Activated T-helper 17 cell treated with anti-CD3 and anti-CD28 coated beads, Interleukin-2, amount 50 U/mL, for 72 hours (primary cell): ENCODE measurements at regions not wholly inside any gene's neighbourhood (a gene's known extent, or its start where the extent isn't known, plus 50 kb on each side); places are given as distances from the start of the nearest gene placed in this dataset.

Experiments used
- ATAC-seq: fragments of 150-1000 bp; cut with Tn5 transposase; replicated peaks from 2 replicates; pipeline ENCODE4 v1.10.0; 2021; ENCODE audit warnings: mild to moderate bottlenecking, moderate library complexity
- H3K27ac Mint-ChIP-seq: one replicate; pipeline ENCODE4 v1.8.0; 2022; ENCODE audit warnings: mixed read lengths
- H3K27me3 Mint-ChIP-seq: one replicate; pipeline ENCODE4 v1.8.0; 2022; ENCODE audit warnings: mixed read lengths
- H3K36me3 Mint-ChIP-seq: one replicate; pipeline ENCODE4 v1.8.0; 2022; ENCODE audit warnings: low read depth, mild to moderate bottlenecking, mixed read lengths
- H3K4me1 Mint-ChIP-seq: one replicate; pipeline ENCODE4 v1.8.0; 2022; ENCODE audit warnings: mixed read lengths
- H3K4me3 Mint-ChIP-seq: one replicate; pipeline ENCODE4 v1.8.0; 2022; ENCODE audit warnings: mild to moderate bottlenecking, mixed read lengths
- H3K9me3 Mint-ChIP-seq: one replicate; pipeline ENCODE4 v1.8.0; 2022; ENCODE audit warnings: mixed read lengths

- H3K9me3 Mint-ChIP-seq = no peaks in the 10 kb centered on the region
- no peaks in the 10 kb centered on the region for H3K36me3 Mint-ChIP-seq
- H3K4me3 Mint-ChIP-seq = no peak overlapping the region
- H3K27ac Mint-ChIP-seq = no peak overlapping the region
- H3K4me1 Mint-ChIP-seq = no peaks in the 10 kb centered on the region
- peaks cover 43% of the 10 kb centered on the region for H3K27me3 Mint-ChIP-seq
- no peak for ATAC-seq
Observed at GRCh38 chr17:79377230-79377786, 233.5 kb downstream of the RBFOX3 start.

- no peak for ATAC-seq
- Mint-ChIP-seq H3K27ac (no peak overlapping the region), H3K4me1 (no peaks in the 10 kb centered on the region), H3K27me3 (peaks cover 44% of the 10 kb centered on the region), H3K9me3 (no peaks in the 10 kb centered on the region), H3K4me3 (no peak overlapping the region), H3K36me3 (no peaks in the 10 kb centered on the region)
Observed at GRCh38 chr17:79374807-79375206, 236.0 kb downstream of the RBFOX3 start.

GRCh38 chr17:79374087-79374689, 236.7 kb downstream of the RBFOX3 start:
- Mint-ChIP-seq H3K9me3 (no peaks in the 10 kb centered on the region), H3K27ac (no peak overlapping the region), H3K27me3 (peaks cover 38% of the 10 kb centered on the region), H3K4me1 (no peaks in the 10 kb centered on the region), H3K4me3 (no peak overlapping the region), H3K36me3 (no peaks in the 10 kb centered on the region)
- no peak for ATAC-seq

GRCh38 chr17:79372470-79373238, 238.2 kb downstream of the RBFOX3 start:
- no peaks in the 10 kb centered on the region for H3K9me3 Mint-ChIP-seq
- H3K27ac Mint-ChIP-seq = no peak overlapping the region
- peaks cover 33% of the 10 kb centered on the region for H3K27me3 Mint-ChIP-seq
- H3K36me3 Mint-ChIP-seq = no peaks in the 10 kb centered on the region
- no peaks in the 10 kb centered on the region for H3K4me1 Mint-ChIP-seq
- ATAC-seq = no peak
- H3K4me3 Mint-ChIP-seq = no peak overlapping the region

- Mint-ChIP-seq H3K4me3 (no peak overlapping the region), H3K27ac (no peak overlapping the region), H3K9me3 (no peaks in the 10 kb centered on the region), H3K4me1 (no peaks in the 10 kb centered on the region), H3K27me3 (peaks cover 34% of the 10 kb centered on the region), H3K36me3 (no peaks in the 10 kb centered on the region)
- ATAC-seq = no peak
Observed at GRCh38 chr17:79371984-79372383, 238.9 kb downstream of the RBFOX3 start.

DNA sequence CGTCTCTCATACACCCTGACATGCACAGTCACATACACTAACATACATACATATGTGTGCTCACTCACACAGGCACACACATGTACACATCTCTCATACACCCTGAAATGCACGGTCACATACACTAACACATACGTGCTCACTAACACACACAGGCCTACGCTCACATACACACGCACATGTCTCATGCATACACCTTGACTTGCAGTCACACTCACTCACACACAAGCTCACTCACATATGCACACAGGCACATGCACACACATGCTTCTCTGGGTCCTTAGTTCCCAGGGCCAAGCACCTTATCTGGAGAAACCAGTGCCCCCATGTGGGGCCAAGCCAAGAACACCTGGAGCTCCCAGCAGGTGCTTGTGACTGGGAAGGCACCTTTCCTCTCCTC, 240.3 kb downstream of the RBFOX3 start:
- no peaks in the 10 kb centered on the region for H3K4me1 Mint-ChIP-seq
- no peaks in the 10 kb centered on the region for H3K9me3 Mint-ChIP-seq
- no peak for ATAC-seq
- H3K4me3 Mint-ChIP-seq = no peak overlapping the region
- no peaks in the 10 kb centered on the region for H3K36me3 Mint-ChIP-seq
- no peak overlapping the region for H3K27ac Mint-ChIP-seq
- H3K27me3 Mint-ChIP-seq = peaks cover 27% of the 10 kb centered on the region

- H3K4me1 Mint-ChIP-seq = no peaks in the 10 kb centered on the region
- H3K36me3 Mint-ChIP-seq = no peaks in the 10 kb centered on the region
- peaks cover 27% of the 10 kb centered on the region for H3K27me3 Mint-ChIP-seq
- no peaks in the 10 kb centered on the region for H3K9me3 Mint-ChIP-seq
- no peak overlapping the region for H3K27ac Mint-ChIP-seq
- no peak overlapping the region for H3K4me3 Mint-ChIP-seq
- ATAC-seq = no peak
Observed at GRCh38 chr17:79370126-79370525, 240.7 kb downstream of the RBFOX3 start.

- Mint-ChIP-seq H3K4me3 (no peak overlapping the region), H3K9me3 (no peaks in the 10 kb centered on the region), H3K36me3 (no peaks in the 10 kb centered on the region), H3K27ac (no peak overlapping the region), H3K4me1 (no peaks in the 10 kb centered on the region), H3K27me3 (peaks cover 21% of the 10 kb centered on the region)
- no peak for ATAC-seq
Observed at GRCh38 chr17:79369532-79369931, 241.3 kb downstream of the RBFOX3 start.

DNA sequence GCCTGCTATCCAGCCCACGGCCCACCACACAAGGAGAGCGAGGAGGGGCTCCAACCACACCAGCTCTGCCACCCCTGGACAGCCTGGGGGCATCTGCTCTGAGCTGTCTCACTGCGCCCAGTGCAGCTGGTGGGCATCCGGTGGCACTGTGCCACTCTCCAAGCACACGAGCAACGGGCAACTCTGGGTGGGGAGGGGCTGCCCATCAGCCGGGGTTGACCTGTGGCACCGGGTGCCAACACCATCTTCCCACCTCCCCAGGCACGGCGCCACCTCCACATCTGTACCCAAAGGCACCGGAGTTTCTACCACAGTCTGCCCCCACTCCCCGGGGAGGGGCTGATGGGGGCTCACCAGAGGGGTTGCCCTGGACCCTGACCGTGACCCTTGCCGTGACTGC, 241.8 kb downstream of the RBFOX3 start:
- Mint-ChIP-seq H3K4me1 (no peaks in the 10 kb centered on the region), H3K27me3 (peaks cover 19% of the 10 kb centered on the region), H3K4me3 (no peak overlapping the region), H3K9me3 (no peaks in the 10 kb centered on the region), H3K27ac (no peak overlapping the region), H3K36me3 (no peaks in the 10 kb centered on the region)
- ATAC-seq = no peak

DNA sequence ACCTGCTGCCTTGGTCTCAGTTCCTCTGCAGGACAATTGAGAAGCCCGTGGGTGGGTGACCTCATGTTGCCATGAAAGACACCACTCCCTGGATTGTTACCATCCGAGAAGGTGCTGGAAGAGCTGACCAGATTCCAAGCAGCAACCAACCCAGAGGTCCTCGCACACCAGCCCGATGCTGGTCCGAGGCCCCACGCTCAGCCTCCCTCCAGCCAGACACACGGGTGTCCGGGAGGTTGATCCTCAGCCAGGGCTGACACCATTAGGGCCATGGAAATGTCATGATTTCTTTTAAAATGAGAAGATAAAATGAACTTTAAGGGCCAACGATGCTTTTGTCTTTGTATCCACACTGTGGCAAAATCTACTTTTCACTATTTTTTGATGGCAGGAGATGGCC, 242.3 kb downstream of the RBFOX3 start:
- H3K27ac Mint-ChIP-seq = no peak overlapping the region
- H3K4me3 Mint-ChIP-seq = no peak overlapping the region
- ATAC-seq = no peak
- H3K36me3 Mint-ChIP-seq = no peaks in the 10 kb centered on the region
- H3K4me1 Mint-ChIP-seq = no peaks in the 10 kb centered on the region
- no peaks in the 10 kb centered on the region for H3K9me3 Mint-ChIP-seq
- H3K27me3 Mint-ChIP-seq = peaks cover 14% of the 10 kb centered on the region

- no peaks in the 10 kb centered on the region for H3K4me1 Mint-ChIP-seq
- H3K4me3 Mint-ChIP-seq = no peak overlapping the region
- H3K27me3 Mint-ChIP-seq = peaks cover 9% of the 10 kb centered on the region
- no peak overlapping the region for H3K27ac Mint-ChIP-seq
- H3K36me3 Mint-ChIP-seq = no peaks in the 10 kb centered on the region
- no peak for ATAC-seq
- H3K9me3 Mint-ChIP-seq = no peaks in the 10 kb centered on the region
Observed at GRCh38 chr17:79366988-79367571, 243.8 kb downstream of the RBFOX3 start.

DNA sequence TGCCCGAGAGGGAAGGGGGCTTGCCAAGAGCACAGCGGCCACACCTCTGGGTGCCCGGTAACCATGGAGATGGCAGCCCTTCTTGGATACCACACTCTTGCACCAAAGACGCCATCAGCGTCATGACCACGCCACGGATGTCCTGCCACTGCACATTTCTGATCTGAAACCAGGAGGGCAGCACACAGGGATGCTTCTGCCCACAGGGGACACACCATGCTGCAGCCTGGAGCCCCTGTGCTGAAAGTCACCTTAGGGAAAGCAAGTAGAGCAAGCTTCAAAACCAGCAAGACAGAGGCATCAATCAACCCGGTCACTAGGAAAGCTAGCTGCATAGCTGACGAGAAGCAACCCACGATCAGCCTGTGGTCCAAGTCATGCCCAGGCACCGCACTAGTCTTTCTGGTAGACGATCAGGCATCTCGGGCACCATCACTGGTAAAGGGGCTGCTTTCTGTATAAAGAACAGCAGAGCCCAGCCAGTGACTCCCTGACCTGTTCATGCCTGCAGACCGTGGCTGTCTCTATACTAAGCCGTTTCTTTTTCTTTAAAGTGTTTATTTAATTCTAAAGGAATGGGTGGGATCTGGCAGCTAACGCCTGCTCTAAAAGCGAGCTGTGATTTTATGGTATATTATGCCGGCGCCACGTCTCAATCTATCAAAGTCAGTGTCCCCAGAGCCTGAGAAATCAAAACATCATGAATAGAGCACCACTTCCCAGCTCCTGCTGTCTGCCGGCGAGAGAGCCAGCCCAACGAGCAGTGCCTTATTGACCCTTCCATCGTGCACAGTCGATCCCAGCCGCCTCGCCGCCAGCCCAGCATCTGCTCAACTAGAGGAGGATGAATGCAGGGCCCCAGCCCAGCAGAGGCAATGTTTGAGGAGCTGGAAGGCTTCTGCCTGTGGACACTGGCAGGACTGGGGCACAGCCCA, 244.7 kb downstream of the RBFOX3 start:
- H3K36me3 Mint-ChIP-seq = no peaks in the 10 kb centered on the region
- no peak overlapping the region for H3K4me3 Mint-ChIP-seq
- H3K9me3 Mint-ChIP-seq = no peaks in the 10 kb centered on the region

DNA sequence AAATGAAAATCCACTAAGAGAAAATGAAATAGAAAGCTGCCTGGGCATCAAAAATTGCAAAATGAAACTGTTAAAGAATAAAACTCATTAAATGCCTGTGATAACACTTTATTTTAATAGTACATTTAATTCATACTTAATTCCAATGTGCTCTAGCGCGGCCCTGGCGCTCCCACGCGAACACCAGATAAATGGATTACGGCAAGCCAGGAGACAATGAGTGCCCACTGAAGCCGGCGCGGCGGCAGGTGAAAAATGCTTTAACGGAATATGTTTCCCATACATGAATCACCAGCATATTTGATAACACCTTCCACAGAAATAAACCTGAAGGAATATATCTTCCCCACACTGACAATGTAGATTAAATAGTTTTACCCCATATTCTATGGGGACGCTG, 245.5 kb downstream of the RBFOX3 start:
- H3K9me3 Mint-ChIP-seq = no peaks in the 10 kb centered on the region
- H3K27me3 Mint-ChIP-seq = peaks cover 10% of the 10 kb centered on the region
- H3K4me1 Mint-ChIP-seq = no peaks in the 10 kb centered on the region
- ATAC-seq = no peak
- H3K36me3 Mint-ChIP-seq = no peaks in the 10 kb centered on the region
- no peak overlapping the region for H3K4me3 Mint-ChIP-seq
- H3K27ac Mint-ChIP-seq = no peak overlapping the region

More for the DNA sequence above, 244.7 kb downstream of the RBFOX3 start:
- ATAC-seq = no peak
- no peaks in the 10 kb centered on the region for H3K4me1 Mint-ChIP-seq
- H3K27me3 Mint-ChIP-seq = peaks cover 14% of the 10 kb centered on the region
- H3K27ac Mint-ChIP-seq = no peak overlapping the region
